NCI-H526 (cell line): ENCODE measurements at regions not wholly inside any gene's neighbourhood (a gene's known extent, or its start where the extent isn't known, plus 50 kb on each side); places are given as distances from the start of the nearest gene placed in this dataset.

Experiments
- DNase-seq, 2 experiments: peaks; one replicate each; lab custom pipeline; 2025; lab: John Stamatoyannopoulos, UW

- no peak for DNase-seq
These were observed 201.3 kb upstream of the GALNT5 start for GRCh38 chr2:157056200-157056676.

GRCh38 chr2:157058161-157058560 is 199.3 kb upstream of the GALNT5 start:
- DNase-seq, result no peak

GRCh38 chr2:157059036-157059435 is 198.5 kb upstream of the GALNT5 start:
- no peak for DNase-seq

GRCh38 chr2:157061799-157062198 is 195.7 kb upstream of the GALNT5 start:
- no peak for DNase-seq

GRCh38 chr2:157067562-157067961 is 189.9 kb upstream of the GALNT5 start:
- no peak for DNase-seq

- no peak for DNase-seq
These were observed 189.3 kb upstream of the GALNT5 start for GRCh38 chr2:157068237-157068636.

- no peak for DNase-seq
These were observed 181.6 kb upstream of the GALNT5 start for GRCh38 chr2:157075924-157076323.

- DNase-seq, result no peak
These were observed 180.9 kb upstream of the GALNT5 start for GRCh38 chr2:157076526-157077161.

- no peak for DNase-seq
These were observed 179.7 kb upstream of the GALNT5 start for GRCh38 chr2:157077753-157078350.

- DNase-seq, result no peak
These were observed 174.6 kb upstream of the GALNT5 start for GRCh38 chr2:157082950-157083349.

- no peak for DNase-seq
These were observed 172.0 kb upstream of the GALNT5 start for GRCh38 chr2:157085522-157085921.

- no peak for DNase-seq
These were observed 170.0 kb upstream of the GALNT5 start for GRCh38 chr2:157087373-157088002.

GRCh38 chr2:157093666-157094065 is 163.8 kb upstream of the GALNT5 start:
- no peak for DNase-seq

- DNase-seq, result no peak
These were observed 152.1 kb upstream of the GALNT5 start for GRCh38 chr2:157105372-157105771.

- DNase-seq, result no peak
These were observed 150.6 kb upstream of the GALNT5 start for GRCh38 chr2:157106950-157107349.

GRCh38 chr2:157107460-157107859 is 150.0 kb upstream of the GALNT5 start:
- no peak for DNase-seq

- DNase-seq, result peak in 1 of 2 experiments; percentile 19
These were observed 149.6 kb upstream of the GALNT5 start for GRCh38 chr2:157107877-157108276.

GRCh38 chr2:157122776-157123175 is 134.7 kb upstream of the GALNT5 start:
- DNase-seq, result no peak

- DNase-seq, result no peak
These were observed 132.8 kb upstream of the GALNT5 start for GRCh38 chr2:157124731-157125130.

- no peak for DNase-seq
These were observed 131.8 kb upstream of the GALNT5 start for GRCh38 chr2:157125685-157126084.

- no peak for DNase-seq
These were observed 130.1 kb upstream of the GALNT5 start for GRCh38 chr2:157127249-157128012.

GRCh38 chr2:157143901-157144300 is 113.6 kb upstream of the GALNT5 start:
- DNase-seq, result no peak

- DNase-seq, result no peak
These were observed 108.2 kb upstream of the GALNT5 start for GRCh38 chr2:157149270-157149669.
